G401.6 (cell line): ENCODE measurements at regions not wholly inside any gene's neighbourhood (a gene's known extent, or its start where the extent isn't known, plus 50 kb on each side); places are given as distances from the start of the nearest gene placed in this dataset.
"Not testable (repeated sequence)": the region's sequence is repeated elsewhere in the genome, so short reads cannot be mapped to it uniquely, and the experiment has no call there.

Experiments used
- FAIRE-seq: peaks from 2 replicates; lab custom pipeline; 2012; peaks lifted over from hg19 to GRCh38; lab: Jason Lieb, UNC

DNA sequence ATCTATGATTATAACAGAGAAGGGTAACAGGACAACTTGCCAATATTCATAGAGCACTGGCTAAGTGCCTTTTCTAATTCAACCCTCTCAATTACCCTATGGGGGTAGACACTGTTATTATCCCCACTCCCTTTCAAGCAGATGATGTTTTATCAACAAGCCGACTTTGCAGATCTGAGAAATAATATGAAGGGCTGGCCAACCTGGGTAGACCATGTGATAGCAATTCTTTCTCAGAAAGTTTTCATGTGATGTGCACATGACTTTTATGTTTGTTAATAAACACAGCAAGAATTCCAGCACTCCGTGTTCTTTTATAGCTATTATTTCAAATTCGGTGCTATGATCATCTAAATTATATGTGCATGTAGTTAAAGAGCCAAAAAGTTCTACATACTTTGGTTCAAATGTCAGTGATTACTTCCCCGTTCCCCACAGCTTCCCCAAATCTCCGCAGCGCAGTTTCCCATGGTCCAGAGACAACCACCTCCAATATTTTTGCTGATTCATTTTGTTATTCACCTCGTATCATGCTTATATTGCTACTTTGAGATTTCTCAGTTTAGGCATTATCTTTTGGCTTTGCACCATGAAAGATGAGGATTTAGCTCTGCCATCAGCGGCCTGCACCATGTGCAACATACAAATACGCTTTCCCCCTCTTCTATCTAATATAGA is 96.7 kb upstream of the GADD45A start:
- FAIRE-seq = no peak

GRCh38 chr1:67589519-67590233 is 95.3 kb upstream of the GADD45A start:
- FAIRE-seq = no peak

GRCh38 chr1:67590329-67590728 is 94.7 kb upstream of the GADD45A start:
- no peak for FAIRE-seq

DNA sequence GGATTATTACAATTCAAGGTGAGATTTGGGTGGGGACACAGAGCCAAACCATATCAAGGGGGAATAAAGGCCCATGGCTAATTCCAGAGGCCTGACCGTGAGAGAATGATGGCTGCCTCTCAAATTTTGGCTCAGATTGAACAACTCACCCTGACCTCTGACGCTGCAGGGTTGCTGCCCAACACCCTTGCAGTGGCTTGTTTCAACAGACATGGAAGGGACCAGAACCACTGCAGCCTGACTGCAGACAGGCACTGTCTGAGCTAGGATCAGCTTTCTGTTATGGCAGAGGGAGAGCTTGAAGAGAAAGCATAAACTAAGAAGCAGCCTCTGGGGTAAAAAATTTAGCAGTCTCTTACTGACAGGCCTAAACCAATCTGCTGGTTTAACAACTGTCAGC is 90.2 kb upstream of the GADD45A start:
- no peak for FAIRE-seq

DNA sequence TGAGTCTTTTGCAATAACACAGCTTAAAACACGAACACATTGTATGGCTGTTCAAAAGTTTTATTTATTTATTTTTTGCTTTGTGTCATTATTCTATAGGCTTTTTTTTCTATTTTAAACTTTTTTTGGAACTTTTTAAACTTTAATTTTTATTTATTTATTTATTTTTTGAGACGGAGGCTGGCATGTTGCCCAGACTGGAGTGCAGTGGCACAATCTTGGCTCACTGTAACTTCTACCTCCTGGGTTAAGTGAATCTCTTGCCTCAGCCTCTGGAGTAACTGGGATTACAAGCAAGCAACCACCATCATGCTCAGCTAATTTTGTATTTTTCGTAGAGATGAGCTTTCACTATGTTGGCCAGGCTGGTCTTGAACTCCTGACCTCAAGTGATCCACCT is 88.3 kb upstream of the GADD45A start:
- FAIRE-seq = no peak

DNA sequence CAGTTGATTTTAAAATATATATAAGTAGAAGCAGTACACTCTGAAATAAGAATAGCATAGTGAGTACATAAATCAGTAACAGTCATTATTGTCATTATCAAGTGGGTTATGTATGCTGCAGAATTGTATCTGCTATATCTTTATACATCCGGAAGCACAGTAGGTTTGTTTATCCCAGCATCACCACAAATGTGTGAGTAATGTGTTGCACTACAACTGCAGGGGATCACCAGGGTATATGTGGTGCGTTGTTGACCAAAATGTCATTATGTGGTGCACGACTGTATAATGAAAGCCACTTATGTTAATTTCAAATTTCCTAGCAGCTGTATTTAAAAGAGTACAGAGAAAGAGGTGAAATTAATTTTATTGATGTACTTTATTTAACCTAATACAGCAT is 87.7 kb upstream of the GADD45A start:
- FAIRE-seq = no peak

GRCh38 chr1:67599085-67599484 is 85.9 kb upstream of the GADD45A start:
- no peak for FAIRE-seq

GRCh38 chr1:67601539-67601938 is 83.5 kb upstream of the GADD45A start:
- FAIRE-seq = no peak

- FAIRE-seq = no peak
Observed at GRCh38 chr1:67601955-67602354, 83.0 kb upstream of the GADD45A start.

DNA sequence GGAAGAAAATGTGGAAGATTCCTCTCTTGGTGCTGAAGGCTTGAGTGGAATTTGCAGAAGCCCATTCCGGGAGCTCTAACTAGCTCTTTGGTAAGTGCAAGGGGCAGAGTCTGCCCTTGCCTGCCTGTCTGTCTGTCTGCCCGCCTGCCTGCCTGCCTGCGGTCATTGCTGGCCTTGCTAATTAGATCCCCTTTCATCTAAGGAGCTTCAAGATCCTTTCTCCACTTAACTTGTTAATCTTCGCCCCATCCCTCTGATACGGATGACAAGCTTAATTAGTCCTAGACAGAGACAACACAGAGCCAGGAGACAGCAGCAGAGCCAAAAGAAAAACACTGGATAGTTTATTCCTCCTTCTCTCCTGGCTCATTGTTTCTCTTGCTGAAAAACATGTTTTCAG is 80.2 kb upstream of the GADD45A start:
- FAIRE-seq = no peak

DNA sequence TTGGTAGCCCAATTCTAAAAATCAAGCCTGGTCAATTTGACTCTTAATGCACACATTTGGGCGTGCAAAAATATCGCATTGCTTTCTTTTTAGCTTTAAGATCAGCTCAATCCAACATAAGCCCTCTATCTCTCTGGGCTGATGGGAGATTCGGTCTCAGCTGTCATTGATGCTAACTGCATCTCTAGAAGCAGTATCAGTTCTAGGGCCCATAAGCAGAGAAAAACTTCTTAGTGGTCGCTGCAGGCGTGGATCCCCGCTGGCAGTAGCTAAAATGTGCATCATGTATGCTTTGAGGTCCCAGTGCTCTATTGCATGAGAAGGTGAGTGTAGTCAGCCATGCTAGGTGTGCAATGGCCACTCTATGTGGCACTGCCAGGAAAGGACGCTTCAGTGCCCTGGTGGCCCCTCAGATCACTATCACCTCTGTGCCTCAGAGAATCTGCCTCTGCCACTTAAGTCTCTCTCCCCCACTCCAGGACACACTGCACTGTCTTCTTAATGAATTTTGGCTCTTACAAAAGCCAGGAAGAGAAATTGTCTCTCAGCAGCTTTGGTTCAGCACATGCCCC is 79.7 kb upstream of the GADD45A start:
- FAIRE-seq = no peak

DNA sequence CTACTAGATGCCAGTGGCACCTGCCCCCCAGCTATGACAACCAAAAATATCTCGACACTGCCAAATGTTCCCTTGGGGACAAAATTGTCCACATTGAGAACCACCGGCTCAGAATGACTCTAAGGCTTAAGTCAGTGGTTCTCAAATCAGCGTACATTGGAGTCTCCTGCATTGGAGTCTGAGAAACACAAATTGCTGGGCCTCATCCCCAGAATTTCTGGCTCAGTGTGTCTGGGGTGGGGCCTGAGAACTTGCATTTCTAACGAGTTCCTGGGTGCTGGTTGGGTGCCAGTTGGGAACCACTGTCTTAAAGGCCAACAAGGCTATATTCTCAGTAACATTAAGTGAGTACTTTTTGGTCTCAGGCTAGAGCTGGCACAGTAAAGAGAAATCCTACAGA is 77.7 kb upstream of the GADD45A start:
- FAIRE-seq = no peak

GRCh38 chr1:67607699-67608098 is 77.3 kb upstream of the GADD45A start:
- FAIRE-seq = no peak

DNA sequence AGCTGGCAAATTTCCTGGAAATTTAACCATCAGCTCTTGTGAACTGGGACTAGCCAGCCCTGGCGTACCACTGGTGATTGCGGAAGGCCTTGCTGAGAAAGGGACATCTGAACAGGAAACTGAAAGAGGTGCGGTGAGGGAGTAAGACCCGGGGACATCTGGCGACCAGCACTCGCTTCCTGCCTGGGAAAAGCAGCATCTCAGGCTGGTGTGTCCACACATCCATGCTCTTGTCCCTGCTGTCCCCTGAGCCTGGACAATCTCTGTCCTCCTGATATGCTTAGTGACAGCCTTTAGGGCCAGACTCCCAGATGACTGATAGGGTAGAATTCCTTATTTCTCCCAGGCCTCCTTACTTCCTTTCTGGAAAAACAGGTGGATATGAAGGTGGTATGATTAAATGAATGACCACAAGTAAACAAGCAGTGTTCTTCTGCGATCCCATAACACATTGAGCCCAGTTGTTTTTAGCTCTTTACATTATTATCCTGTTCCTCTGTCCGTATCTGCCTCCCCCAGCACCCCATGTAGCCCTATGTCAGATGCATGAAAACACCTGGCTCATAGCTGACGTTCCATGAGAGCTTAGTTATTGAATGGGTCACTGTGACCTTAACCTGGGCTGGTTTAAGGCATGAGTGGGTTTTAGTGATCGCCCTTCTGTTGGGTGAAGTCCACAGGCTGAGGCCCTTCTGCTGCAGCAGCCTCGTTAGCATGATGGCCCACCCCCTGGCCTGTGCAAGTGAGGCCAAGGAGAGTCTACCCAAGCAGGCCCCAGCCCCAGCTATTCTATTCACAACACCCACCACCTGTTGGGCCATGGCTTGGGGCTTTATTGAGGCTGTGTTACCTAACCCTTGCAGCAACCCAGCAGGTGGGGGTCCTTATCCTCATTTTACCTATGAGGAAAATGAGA is 76.1 kb upstream of the GADD45A start:
- FAIRE-seq = no peak

DNA sequence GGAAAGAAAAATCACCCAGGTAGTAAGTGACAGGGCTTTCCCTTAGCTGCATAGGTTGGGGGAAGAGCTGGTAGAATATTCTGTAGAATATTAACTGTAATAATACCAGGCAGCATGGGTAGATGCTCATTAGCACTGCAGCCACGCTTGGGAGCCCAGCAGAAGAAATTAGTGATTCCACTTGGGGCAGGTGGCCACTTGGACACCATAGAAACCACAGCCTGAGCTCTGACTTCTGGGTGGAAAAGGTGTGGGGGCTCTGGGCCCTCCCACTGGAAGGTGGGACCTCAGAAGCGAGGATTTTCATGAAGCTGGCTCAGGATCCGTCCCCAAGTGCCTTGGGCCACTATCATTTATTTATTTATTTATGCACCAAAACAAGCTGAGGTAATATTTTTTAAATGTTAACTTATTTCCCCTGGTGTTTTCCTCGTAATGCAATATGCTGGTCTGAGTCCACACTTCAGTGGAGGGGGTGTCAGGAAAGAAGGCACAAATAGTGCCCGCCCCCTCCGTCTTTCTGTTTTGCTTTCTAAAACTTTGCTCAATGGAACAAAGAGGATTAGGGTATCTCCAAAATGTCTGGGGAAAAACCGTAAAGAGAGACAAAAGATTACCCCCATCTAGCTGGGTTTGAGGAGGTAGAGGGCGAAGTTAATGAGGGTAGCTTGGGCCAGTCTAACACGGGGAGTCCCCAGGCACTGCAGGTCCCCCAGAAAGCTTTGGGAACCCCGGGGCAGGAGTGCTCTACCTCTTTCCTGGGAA is 75.2 kb upstream of the GADD45A start:
- no peak for FAIRE-seq

DNA sequence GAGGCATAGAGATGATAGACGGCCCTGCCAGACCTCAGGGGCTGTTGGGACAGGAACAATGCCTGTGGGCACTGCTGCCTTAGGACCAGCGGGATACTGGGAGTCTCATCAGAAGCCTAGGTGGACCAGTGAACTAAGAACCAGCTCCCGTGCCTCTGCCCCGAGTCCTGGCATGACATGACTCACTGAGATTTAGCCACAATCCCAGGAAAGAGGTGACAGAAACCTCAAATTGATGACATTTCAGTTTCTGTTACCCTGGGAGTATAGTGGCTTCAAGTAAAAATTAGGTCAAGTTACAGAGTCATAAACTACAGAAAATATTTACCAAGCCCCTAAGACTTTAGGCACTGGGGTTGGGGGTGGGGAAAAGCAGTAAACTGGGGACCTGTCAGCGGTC is 74.6 kb upstream of the GADD45A start:
- no peak for FAIRE-seq

- FAIRE-seq = no peak
Observed at GRCh38 chr1:67611846-67612245, 73.2 kb upstream of the GADD45A start.

DNA sequence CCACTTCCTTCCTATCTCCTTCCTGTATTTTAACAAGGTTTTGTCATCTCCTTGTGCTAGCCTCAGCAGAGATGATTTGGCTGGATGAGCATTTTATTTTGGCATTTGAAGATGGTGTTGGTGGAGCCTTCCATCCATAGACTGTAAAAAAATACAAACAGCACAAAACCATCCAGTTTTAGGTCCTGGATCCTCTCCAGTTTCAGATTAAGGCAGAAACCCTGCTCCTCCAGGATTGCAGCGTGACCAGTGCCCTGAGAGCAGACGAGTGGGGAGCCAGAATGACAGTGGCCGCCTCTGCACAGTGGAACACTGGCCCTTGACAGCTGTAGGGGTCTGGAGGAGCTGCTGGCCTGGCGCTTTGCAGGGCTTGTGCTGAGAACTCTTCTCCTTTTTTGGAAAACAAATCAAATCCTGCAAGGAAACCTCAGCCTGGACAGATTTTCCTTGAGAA is 72.2 kb upstream of the GADD45A start:
- no peak for FAIRE-seq

DNA sequence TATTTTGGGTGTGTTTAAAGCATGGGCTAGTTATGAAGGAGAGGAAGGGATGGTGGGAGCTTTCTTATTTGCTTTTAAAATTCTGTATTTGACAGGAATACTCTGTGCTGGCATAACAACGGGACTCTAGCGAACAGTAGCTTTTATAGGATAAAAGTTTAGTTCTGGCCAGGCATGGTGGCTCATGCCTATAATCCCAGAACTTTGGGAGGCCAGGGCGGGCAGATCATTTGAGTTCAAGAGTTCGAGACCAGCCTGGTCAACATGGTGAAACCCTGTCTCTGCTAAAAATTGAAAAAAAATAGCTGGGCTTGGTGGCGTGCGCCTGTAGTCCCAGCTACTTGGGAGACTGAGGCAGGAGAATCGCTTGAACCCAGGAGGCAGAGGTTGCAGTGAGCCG is 71.5 kb upstream of the GADD45A start:
- FAIRE-seq = not testable (repeated sequence)

- no peak for FAIRE-seq
Observed at GRCh38 chr1:67614511-67614934, 70.5 kb upstream of the GADD45A start.

DNA sequence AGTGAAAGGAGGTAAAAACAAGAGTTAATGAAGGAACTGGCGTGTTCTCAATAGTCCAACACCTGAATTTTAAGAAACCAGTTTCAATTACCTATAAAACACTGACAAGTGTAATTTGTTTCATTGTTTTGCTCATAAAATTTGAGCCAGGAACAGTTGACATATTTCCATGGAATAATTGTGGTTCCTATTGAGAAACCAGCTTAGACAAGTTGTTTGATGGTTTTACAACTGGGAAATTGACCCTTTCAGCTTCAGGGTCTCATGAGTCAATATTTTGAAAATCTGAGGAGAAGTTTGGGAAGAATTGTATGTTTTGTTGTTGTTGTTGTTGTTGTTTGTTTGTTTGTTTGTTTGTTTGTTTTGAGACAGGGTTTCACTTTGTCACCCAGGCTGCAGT is 69.1 kb upstream of the GADD45A start:
- FAIRE-seq = no peak
